SK-N-SH treated with all-trans-retinoic acid at 6 μM for 48 hours (cell line): ENCODE measurements at regions not wholly inside any gene's neighbourhood (a gene's known extent, or its start where the extent isn't known, plus 50 kb on each side); places are given as distances from the start of the nearest gene placed in this dataset.

Experiments
- ATAC-seq: fragments of 200-7000 bp; cut with Tn5 transposase; 3 replicates; pipeline ENCODE4 v1.9.1; 2020; ENCODE audit warnings: mild to moderate bottlenecking, moderate library complexity
- ARNTL ChIP-seq: fragments of 450-650 bp; formaldehyde crosslinking; IDR thresholded peaks from 2 replicates; pipeline ENCODE4 v1.5.0; 2020; ENCODE audit warnings: low read depth, mild to moderate bottlenecking, moderate library complexity, borderline replicate concordance
- CSDC2 ChIP-seq: fragments of 250-450 bp; sonication (Bioruptor Pico); IDR thresholded peaks from 2 replicates; pipeline ENCODE4 v1.5.0; 2020; ENCODE audit warnings: mild to moderate bottlenecking, moderate library complexity
- ESRRG ChIP-seq: fragments of 250-450 bp; sonication (Bioruptor Pico); IDR thresholded peaks from 2 replicates; pipeline ENCODE4 v1.6.1; 2021; ENCODE audit warnings: mild to moderate bottlenecking
- GLIS3 ChIP-seq: fragments of 250-450 bp; sonication (Bioruptor Pico); IDR thresholded peaks from 2 replicates; pipeline ENCODE4 v1.5.0; 2020; ENCODE audit warnings: mild to moderate bottlenecking, moderate library complexity
- ISL1 ChIP-seq: fragments of 250-450 bp; sonication (Bioruptor Pico); IDR thresholded peaks from 2 replicates; pipeline ENCODE4 v2.1.2; 2022; ENCODE audit warnings: mild to moderate bottlenecking, moderate library complexity
- PPARA ChIP-seq: fragments of 250-450 bp; sonication (Bioruptor Pico); IDR thresholded peaks from 2 replicates; pipeline ENCODE4 v1.5.0; 2020; ENCODE audit warnings: mild to moderate bottlenecking, borderline replicate concordance
- RARB ChIP-seq: fragments of 250-450 bp; sonication (Bioruptor Pico); IDR thresholded peaks from 2 replicates; pipeline ENCODE4 v1.8.0; 2021; ENCODE audit warnings: mild to moderate bottlenecking, moderate library complexity
- SNAI2 ChIP-seq: fragments of 250-450 bp; sonication (Bioruptor Pico); IDR thresholded peaks from 2 replicates; pipeline ENCODE4 v1.5.0; 2020; ENCODE audit warnings: mild to moderate bottlenecking, moderate library complexity
- TCF4 ChIP-seq: fragments of 250-450 bp; sonication (Bioruptor Pico); IDR thresholded peaks from 2 replicates; pipeline ENCODE4 v1.8.0; 2021; ENCODE audit warnings: mild to moderate bottlenecking, moderate library complexity, borderline replicate concordance
- ZC3H10 ChIP-seq: fragments of 250-450 bp; sonication (Bioruptor Pico); IDR thresholded peaks from 2 replicates; pipeline ENCODE4 v1.5.1; 2021; ENCODE audit warnings: mild to moderate bottlenecking, moderate library complexity
- ZFP30 ChIP-seq: fragments of 450-650 bp; formaldehyde crosslinking; IDR thresholded peaks from 2 replicates; pipeline ENCODE4 v1.5.0; 2022; ENCODE audit warnings: mild to moderate bottlenecking, moderate library complexity
- ZNF70 ChIP-seq: fragments of 450-650 bp; formaldehyde crosslinking; IDR thresholded peaks from 2 replicates; pipeline ENCODE4 v1.5.0; 2020; ENCODE audit warnings: mild to moderate bottlenecking, moderate library complexity
- ZNF8 ChIP-seq: fragments of 450-650 bp; formaldehyde crosslinking; IDR thresholded peaks from 2 replicates; pipeline ENCODE4 v1.5.0; 2020; ENCODE audit warnings: mild to moderate bottlenecking, moderate library complexity
- TF ChIP-seq, protein P1 (sequence below): fragments of 250-450 bp; sonication (Bioruptor Pico); IDR thresholded peaks from 2 replicates; pipeline ENCODE4 v1.5.0; 2020; ENCODE audit warnings: mild to moderate bottlenecking, moderate library complexity
- TF ChIP-seq, protein P2 (sequence below): fragments of 250-450 bp; sonication (Bioruptor Pico); IDR thresholded peaks from 2 replicates; pipeline ENCODE4 v1.8.0; 2020; ENCODE audit warnings: mild to moderate bottlenecking, moderate library complexity, borderline replicate concordance
- TF ChIP-seq, protein P3 (sequence below): fragments of 250-450 bp; sonication (Bioruptor Pico); IDR thresholded peaks from 2 replicates; pipeline ENCODE4 v1.5.1; 2020; ENCODE audit warnings: low read depth, mild to moderate bottlenecking, moderate library complexity
- TF ChIP-seq, protein P4 (sequence below): fragments of 250-450 bp; sonication (Bioruptor Pico); IDR thresholded peaks from 2 replicates; pipeline ENCODE4 v1.5.1; 2021; ENCODE audit warnings: mild to moderate bottlenecking, moderate library complexity
- TF ChIP-seq, protein P5 (sequence below): fragments of 250-450 bp; sonication (Bioruptor Pico); IDR thresholded peaks from 2 replicates; pipeline ENCODE4 v1.8.0; 2021; ENCODE audit warnings: low read depth, mild to moderate bottlenecking, moderate library complexity, borderline replicate concordance

DNA sequence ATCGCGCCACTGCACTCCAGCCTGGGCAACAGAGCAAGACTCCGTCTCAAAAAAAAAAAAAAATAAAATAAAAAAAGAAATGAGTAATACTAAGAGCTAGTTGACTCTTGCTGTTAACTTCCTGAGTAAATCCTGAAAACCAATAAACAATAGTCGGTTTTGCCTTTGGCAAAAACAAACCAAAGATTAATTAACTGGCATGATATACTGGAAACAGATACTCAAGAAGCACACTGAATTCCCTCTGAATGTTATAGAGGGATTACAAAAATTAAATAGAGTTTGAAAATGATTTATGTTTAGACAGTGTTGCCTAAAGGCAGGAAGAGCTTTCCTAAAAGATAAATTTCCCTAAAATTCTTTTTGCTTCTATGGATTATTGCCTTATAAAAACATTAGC is 1702.3 kb downstream of the STIM2 start:
- TF ChIP-seq, protein P1, sequence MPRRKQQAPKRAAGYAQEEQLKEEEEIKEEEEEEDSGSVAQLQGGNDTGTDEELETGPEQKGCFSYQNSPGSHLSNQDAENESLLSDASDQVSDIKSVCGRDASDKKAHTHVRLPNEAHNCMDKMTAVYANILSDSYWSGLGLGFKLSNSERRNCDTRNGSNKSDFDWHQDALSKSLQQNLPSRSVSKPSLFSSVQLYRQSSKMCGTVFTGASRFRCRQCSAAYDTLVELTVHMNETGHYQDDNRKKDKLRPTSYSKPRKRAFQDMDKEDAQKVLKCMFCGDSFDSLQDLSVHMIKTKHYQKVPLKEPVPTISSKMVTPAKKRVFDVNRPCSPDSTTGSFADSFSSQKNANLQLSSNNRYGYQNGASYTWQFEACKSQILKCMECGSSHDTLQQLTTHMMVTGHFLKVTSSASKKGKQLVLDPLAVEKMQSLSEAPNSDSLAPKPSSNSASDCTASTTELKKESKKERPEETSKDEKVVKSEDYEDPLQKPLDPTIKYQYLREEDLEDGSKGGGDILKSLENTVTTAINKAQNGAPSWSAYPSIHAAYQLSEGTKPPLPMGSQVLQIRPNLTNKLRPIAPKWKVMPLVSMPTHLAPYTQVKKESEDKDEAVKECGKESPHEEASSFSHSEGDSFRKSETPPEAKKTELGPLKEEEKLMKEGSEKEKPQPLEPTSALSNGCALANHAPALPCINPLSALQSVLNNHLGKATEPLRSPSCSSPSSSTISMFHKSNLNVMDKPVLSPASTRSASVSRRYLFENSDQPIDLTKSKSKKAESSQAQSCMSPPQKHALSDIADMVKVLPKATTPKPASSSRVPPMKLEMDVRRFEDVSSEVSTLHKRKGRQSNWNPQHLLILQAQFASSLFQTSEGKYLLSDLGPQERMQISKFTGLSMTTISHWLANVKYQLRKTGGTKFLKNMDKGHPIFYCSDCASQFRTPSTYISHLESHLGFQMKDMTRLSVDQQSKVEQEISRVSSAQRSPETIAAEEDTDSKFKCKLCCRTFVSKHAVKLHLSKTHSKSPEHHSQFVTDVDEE (CRISPR knock-in tag) = no peak
- TF ChIP-seq TCF4 (no peak), ISL1 (CRISPR knock-in tag) (no peak), PPARA (CRISPR knock-in tag) (no peak), ZNF70 (CRISPR knock-in tag) (no peak), ZC3H10 (no peak), RARB (CRISPR knock-in tag) (no peak), ZFP30 (no peak)
- TF ChIP-seq, protein P2, sequence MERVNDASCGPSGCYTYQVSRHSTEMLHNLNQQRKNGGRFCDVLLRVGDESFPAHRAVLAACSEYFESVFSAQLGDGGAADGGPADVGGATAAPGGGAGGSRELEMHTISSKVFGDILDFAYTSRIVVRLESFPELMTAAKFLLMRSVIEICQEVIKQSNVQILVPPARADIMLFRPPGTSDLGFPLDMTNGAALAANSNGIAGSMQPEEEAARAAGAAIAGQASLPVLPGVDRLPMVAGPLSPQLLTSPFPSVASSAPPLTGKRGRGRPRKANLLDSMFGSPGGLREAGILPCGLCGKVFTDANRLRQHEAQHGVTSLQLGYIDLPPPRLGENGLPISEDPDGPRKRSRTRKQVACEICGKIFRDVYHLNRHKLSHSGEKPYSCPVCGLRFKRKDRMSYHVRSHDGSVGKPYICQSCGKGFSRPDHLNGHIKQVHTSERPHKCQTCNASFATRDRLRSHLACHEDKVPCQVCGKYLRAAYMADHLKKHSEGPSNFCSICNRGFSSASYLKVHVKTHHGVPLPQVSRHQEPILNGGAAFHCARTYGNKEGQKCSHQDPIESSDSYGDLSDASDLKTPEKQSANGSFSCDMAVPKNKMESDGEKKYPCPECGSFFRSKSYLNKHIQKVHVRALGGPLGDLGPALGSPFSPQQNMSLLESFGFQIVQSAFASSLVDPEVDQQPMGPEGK (CRISPR knock-in tag) = no peak
- TF ChIP-seq, protein P3, sequence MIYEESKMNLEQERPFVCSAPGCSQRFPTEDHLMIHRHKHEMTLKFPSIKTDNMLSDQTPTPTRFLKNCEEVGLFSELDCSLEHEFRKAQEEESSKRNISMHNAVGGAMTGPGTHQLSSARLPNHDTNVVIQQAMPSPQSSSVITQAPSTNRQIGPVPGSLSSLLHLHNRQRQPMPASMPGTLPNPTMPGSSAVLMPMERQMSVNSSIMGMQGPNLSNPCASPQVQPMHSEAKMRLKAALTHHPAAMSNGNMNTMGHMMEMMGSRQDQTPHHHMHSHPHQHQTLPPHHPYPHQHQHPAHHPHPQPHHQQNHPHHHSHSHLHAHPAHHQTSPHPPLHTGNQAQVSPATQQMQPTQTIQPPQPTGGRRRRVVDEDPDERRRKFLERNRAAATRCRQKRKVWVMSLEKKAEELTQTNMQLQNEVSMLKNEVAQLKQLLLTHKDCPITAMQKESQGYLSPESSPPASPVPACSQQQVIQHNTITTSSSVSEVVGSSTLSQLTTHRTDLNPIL = no peak
- ATAC-seq = no peak

DNA sequence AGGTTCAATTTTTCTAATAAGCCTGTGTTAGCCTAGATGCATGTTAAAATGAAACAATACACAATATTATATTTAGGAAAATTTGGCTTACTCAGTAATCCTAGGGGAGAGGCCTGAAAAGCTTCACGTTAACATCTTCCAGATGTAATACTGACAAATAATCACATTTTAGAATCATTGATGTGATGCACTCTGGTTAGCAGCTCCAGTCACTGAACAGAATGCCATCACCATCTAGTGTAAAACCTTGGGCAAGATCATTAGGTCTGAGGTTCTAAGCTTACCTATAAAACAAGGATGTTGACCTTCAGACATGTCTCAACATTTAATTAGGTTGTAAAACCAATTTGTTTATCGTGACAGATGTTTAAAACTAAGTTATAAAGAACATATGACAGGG is 1704.8 kb downstream of the STIM2 start:
- no peak; the same call in 2 of the 3 replicates for ATAC-seq
- TF ChIP-seq, protein P4, sequence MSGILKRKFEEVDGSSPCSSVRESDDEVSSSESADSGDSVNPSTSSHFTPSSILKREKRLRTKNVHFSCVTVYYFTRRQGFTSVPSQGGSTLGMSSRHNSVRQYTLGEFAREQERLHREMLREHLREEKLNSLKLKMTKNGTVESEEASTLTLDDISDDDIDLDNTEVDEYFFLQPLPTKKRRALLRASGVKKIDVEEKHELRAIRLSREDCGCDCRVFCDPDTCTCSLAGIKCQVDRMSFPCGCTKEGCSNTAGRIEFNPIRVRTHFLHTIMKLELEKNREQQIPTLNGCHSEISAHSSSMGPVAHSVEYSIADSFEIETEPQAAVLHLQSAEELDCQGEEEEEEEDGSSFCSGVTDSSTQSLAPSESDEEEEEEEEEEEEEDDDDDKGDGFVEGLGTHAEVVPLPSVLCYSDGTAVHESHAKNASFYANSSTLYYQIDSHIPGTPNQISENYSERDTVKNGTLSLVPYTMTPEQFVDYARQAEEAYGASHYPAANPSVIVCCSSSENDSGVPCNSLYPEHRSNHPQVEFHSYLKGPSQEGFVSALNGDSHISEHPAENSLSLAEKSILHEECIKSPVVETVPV (CRISPR knock-in tag) = no peak
- TF ChIP-seq GLIS3 (CRISPR knock-in tag) (no peak), ESRRG (CRISPR knock-in tag) (no peak), ZNF8 (CRISPR knock-in tag) (no peak), PPARA (CRISPR knock-in tag) (no peak), CSDC2 (no peak), ARNTL (CRISPR knock-in tag) (no peak), SNAI2 (CRISPR knock-in tag) (no peak), ZFP30 (no peak)
- TF ChIP-seq, protein P3 = no peak
- TF ChIP-seq, protein P1 (CRISPR knock-in tag) = no peak
- TF ChIP-seq, all 23 proteins: peak for 0

DNA sequence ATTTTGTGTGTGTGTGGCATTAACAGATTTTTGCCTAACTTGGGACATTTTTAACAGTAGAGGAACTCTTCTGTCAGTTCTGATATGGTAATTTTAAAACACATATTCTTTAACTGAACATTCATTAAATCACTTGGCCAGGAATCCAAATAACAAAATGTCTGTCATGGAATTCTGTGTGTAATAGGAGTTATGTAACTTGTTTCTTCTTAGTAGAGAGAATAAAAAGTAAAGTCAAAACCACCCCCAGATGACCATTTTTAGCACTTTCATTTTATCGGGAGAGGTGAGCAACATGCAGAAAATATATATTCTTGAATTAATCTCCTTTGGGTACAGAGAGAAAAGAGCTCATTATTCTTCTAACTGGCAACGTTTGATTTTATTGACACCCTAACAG is 1740.3 kb downstream of the STIM2 start:
- no peak for ATAC-seq
- TF ChIP-seq TCF4 (no peak), GLIS3 (CRISPR knock-in tag) (no peak), ESRRG (CRISPR knock-in tag) (no peak), ARNTL (CRISPR knock-in tag) (no peak), CSDC2 (no peak)
- TF ChIP-seq, protein P1 (CRISPR knock-in tag) = no peak
- TF ChIP-seq, protein P2 (CRISPR knock-in tag) = no peak
- TF ChIP-seq, protein P5, sequence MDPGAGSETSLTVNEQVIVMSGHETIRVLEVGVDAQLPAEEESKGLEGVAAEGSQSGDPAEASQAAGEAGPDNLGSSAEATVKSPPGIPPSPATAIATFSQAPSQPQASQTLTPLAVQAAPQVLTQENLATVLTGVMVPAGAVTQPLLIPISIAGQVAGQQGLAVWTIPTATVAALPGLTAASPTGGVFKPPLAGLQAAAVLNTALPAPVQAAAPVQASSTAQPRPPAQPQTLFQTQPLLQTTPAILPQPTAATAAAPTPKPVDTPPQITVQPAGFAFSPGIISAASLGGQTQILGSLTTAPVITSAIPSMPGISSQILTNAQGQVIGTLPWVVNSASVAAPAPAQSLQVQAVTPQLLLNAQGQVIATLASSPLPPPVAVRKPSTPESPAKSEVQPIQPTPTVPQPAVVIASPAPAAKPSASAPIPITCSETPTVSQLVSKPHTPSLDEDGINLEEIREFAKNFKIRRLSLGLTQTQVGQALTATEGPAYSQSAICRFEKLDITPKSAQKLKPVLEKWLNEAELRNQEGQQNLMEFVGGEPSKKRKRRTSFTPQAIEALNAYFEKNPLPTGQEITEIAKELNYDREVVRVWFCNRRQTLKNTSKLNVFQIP = no peak
